A549 (cell line): ENCODE measurements at regions not wholly inside any gene's neighbourhood (a gene's known extent, or its start where the extent isn't known, plus 50 kb on each side); places are given as distances from the start of the nearest gene placed in this dataset.

ENCODE experiments used
- ATAC-seq, 2 experiments: fragments of 200-7000 bp in 1 of 2; fragments of >200 bp in 1 of 2; cut with Nextera tagmentation in 1 of 2; cut with Tn5 transposase in 1 of 2; 3 replicates each; pipeline versions ENCODE4 v1.8.0 to v1.9.1; 2018 to 2020; ENCODE audit warnings: mild to moderate bottlenecking in 1 of 2, moderate library complexity in 1 of 2
- CTCF ChIA-PET: fragments of 300-600 bp; sonication (Branson Sonifier 250); formaldehyde crosslinking; extraction: SDS; loops from one replicate; lab custom pipeline; 2021; ENCODE audit warnings: antibody characterized with exemption, inconsistent platforms; lab: Yijun Ruan, JAX
- POLR2A ChIA-PET: fragments of 350-600 bp; formaldehyde crosslinking; extraction: SDS; loops from one replicate; lab custom pipeline; 2021; ENCODE audit warnings: antibody characterized with exemption, inconsistent platforms; lab: Yijun Ruan, JAX
- DNase-seq, 2 experiments: peaks; one replicate each; pipeline versions ENCODE4 v3.0.0 to v3.0.0-alpha.2; 2011 to 2016; ENCODE audit warnings: low read depth in 1 of 2, low spot score in 1 of 2
- FAIRE-seq: peaks from 2 replicates; lab custom pipeline; 2011; peaks lifted over from hg19 to GRCh38; lab: Jason Lieb, UNC
- H3K27ac ChIP-seq, 2 experiments: fragments of >200 bp; sonication (Bioruptor Twin); formaldehyde crosslinking; 3 replicates each; pipeline ENCODE4 v1.5.1; 2016 to 2017
- H3K4me1 ChIP-seq: fragments of >200 bp; sonication (Bioruptor Twin); formaldehyde crosslinking; 3 replicates; pipeline ENCODE4 v1.6.1; 2016
- H3K4me2 ChIP-seq: fragments of >200 bp; sonication (Bioruptor Twin); formaldehyde crosslinking; 3 replicates; pipeline ENCODE4 v1.6.1; 2016
- H3K4me3 ChIP-seq: fragments of >200 bp; sonication (Bioruptor Twin); formaldehyde crosslinking; 3 replicates; pipeline ENCODE4 v1.5.1; 2016
- H3K9me3 ChIP-seq: fragments of >200 bp; sonication (Bioruptor Twin); formaldehyde crosslinking; 3 replicates; pipeline ENCODE4 v1.6.1; 2016
- BHLHE40 ChIP-seq: IDR thresholded peaks from 2 replicates; pipeline ENCODE4 v1.6.1; 2012; ENCODE audit warnings: low read depth, low read length, inconsistent platforms
- CEBPB ChIP-seq, 2 experiments: fragments of >200 bp in 1 of 2; sonication (Bioruptor Twin) in 1 of 2; formaldehyde crosslinking in 1 of 2; IDR thresholded peaks; 2 replicates each; pipeline ENCODE4 v1.6.1; 2012 to 2016
- EHMT2 ChIP-seq: fragments of 200-600 bp; sonication (generic); IDR thresholded peaks from 2 replicates; pipeline ENCODE4 v1.6.1; 2016; ENCODE audit warnings: antibody characterized with exemption, low read depth, mild to moderate bottlenecking, moderate library complexity
- EP300 ChIP-seq, 2 experiments: fragments of >200 bp; sonication (Bioruptor Twin); formaldehyde crosslinking; IDR thresholded peaks; 2 replicates in 1 of 2; 3 replicates in 1 of 2; pipeline ENCODE4 v1.6.1; 2016 to 2017
- FOSL2 ChIP-seq, 2 experiments: fragments of 450-650 bp in 1 of 2; fragments of >200 bp in 1 of 2; sonication (Bioruptor Twin) in 1 of 2; formaldehyde crosslinking; IDR thresholded peaks; 2 replicates each; pipeline versions ENCODE4 v1.5.0 to v1.6.1; 2016 to 2020; ENCODE audit warnings: mild to moderate bottlenecking in 1 of 2, moderate library complexity in 1 of 2
- FOXS1 ChIP-seq: fragments of 250-450 bp; sonication (Bioruptor Pico); IDR thresholded peaks from 2 replicates; pipeline ENCODE4 v1.5.0; 2020; ENCODE audit warnings: mild to moderate bottlenecking, moderate library complexity
- GATA3 ChIP-seq: IDR thresholded peaks from 2 replicates; pipeline ENCODE4 v1.6.1; 2012; ENCODE audit warnings: borderline replicate concordance
- HOXA7 ChIP-seq: fragments of 250-450 bp; sonication (Bioruptor Pico); IDR thresholded peaks from 2 replicates; pipeline ENCODE4 v1.5.0; 2020; ENCODE audit warnings: mild to moderate bottlenecking, moderate library complexity
- HOXB5 ChIP-seq: fragments of 250-450 bp; sonication (Bioruptor Pico); IDR thresholded peaks from 2 replicates; pipeline ENCODE4 v1.5.0; 2020; ENCODE audit warnings: mild to moderate bottlenecking, moderate library complexity
- JUN ChIP-seq, 2 experiments: fragments of >200 bp; sonication (Bioruptor Twin); formaldehyde crosslinking; IDR thresholded peaks; 2 replicates in 1 of 2; 3 replicates in 1 of 2; pipeline ENCODE4 v1.6.1; 2016 to 2017
- JUNB ChIP-seq: fragments of >200 bp; sonication (Bioruptor Twin); formaldehyde crosslinking; IDR thresholded peaks from 2 replicates; pipeline ENCODE4 v1.6.1; 2016
- KDM1A ChIP-seq: fragments of 200-600 bp; sonication (generic); IDR thresholded peaks from 2 replicates; pipeline ENCODE4 v1.6.1; 2016; ENCODE audit warnings: low read depth, mild to moderate bottlenecking
- KDM5A ChIP-seq: fragments of 200-600 bp; sonication (generic); IDR thresholded peaks from 2 replicates; pipeline ENCODE4 v1.6.1; 2016; ENCODE audit warnings: antibody characterized with exemption, mild to moderate bottlenecking
- MAFK ChIP-seq: fragments of 450-650 bp; IDR thresholded peaks from 2 replicates; pipeline ENCODE4 v1.6.1; 2014; ENCODE audit not compliant: partially characterized antibody
- MYC ChIP-seq: IDR thresholded peaks from 2 replicates; pipeline ENCODE4 v1.6.1; 2012; ENCODE audit warnings: mild to moderate bottlenecking, inconsistent platforms, low read length, improper control_type of control experiment, borderline replicate concordance
- PBX3 ChIP-seq: IDR thresholded peaks from 2 replicates; pipeline ENCODE4 v1.6.1; 2012
- PHF8 ChIP-seq: fragments of 200-600 bp; sonication (generic); IDR thresholded peaks from 2 replicates; pipeline ENCODE4 v1.6.1; 2016; ENCODE audit warnings: low read depth, mild to moderate bottlenecking, antibody characterized with exemption, moderate library complexity, borderline replicate concordance
- POLR2A ChIP-seq: IDR thresholded peaks from 2 replicates; pipeline ENCODE4 v1.6.1; 2012; ENCODE audit warnings: mild to moderate bottlenecking, low read length
- RAD21 ChIP-seq, 2 experiments: fragments of >200 bp in 1 of 2; sonication (Bioruptor Twin) in 1 of 2; formaldehyde crosslinking in 1 of 2; IDR thresholded peaks in 1 of 2; conservative IDR thresholded peaks in 1 of 2; 2 replicates in 1 of 2; 3 replicates in 1 of 2; pipeline ENCODE4 v1.6.1; 2012 to 2018; ENCODE audit warnings: inconsistent platforms in 1 of 2
- REST ChIP-seq: fragments of 200-600 bp; sonication (generic); IDR thresholded peaks from 2 replicates; pipeline ENCODE4 v1.6.1; 2016; ENCODE audit warnings: antibody characterized with exemption, mild to moderate bottlenecking, moderate library complexity
- SREBF2 ChIP-seq: fragments of 450-650 bp; IDR thresholded peaks from 2 replicates; pipeline ENCODE4 v1.6.1; 2014; ENCODE audit warnings: mild to moderate bottlenecking, moderate library complexity
- ZNF302 ChIP-seq: fragments of 250-450 bp; sonication (Bioruptor Pico); IDR thresholded peaks from 2 replicates; pipeline ENCODE4 v1.9.0; 2021; ENCODE audit warnings: inconsistent platforms, mild to moderate bottlenecking, moderate library complexity
- WGBS: methylation state at CpG from one replicate; pipeline ENCODE4 v1.1.6; 2017; ENCODE audit errors: missing lambda C conversion rate; 5-methylcytosine and 5-hydroxymethylcytosine counted together
- TF ChIP-seq, protein P1 (sequence below): fragments of 150-350 bp; IDR thresholded peaks from 2 replicates; pipeline ENCODE4 v1.6.1; 2014; ENCODE audit warnings: low read depth, mild to moderate bottlenecking, low read length
- TF ChIP-seq, protein P2 (sequence below): fragments of 250-450 bp; sonication (Bioruptor Pico); IDR thresholded peaks from 2 replicates; pipeline ENCODE4 v1.5.0; 2020; ENCODE audit warnings: low read depth, mild to moderate bottlenecking, moderate library complexity
- TF ChIP-seq, protein P3 (sequence below): fragments of >200 bp; sonication (Bioruptor Twin); formaldehyde crosslinking; IDR thresholded peaks from 3 replicates; pipeline ENCODE4 v1.5.1; 2016

- H3K9me3 ChIP-seq: no peaks in the 10 kb centered on the region
- WGBS: 72% methylated on average over 5 of the region's 5 CpGs
- peaks cover 23% of the 10 kb centered on the region for H3K4me1 ChIP-seq
- no peak for TF ChIP-seq PBX3
- TF ChIP-seq, all 56 proteins: peak for 0
- Histone ChIP-seq H3K4me2 (no peak overlapping the region), H3K27ac (no peak overlapping the region), H3K4me3 (no peak overlapping the region)
- ATAC-seq: no peak
- ChIA-PET POLR2A (no interaction called here), CTCF (interaction anchor here (1.4 kb wide), 1 partner anchor 11 kb away, joined by 3 read pairs; no protein-coding TSS in a partner anchor)
- no peak for DNase-seq
- FAIRE-seq: no peak
These were observed 178.8 kb upstream of the BMPER start for GRCh38 chr7:33726582-33726981.

- no peaks in the 10 kb centered on the region for H3K9me3 ChIP-seq
- 67% methylated on average over 10 of the region's 11 CpGs for WGBS
- H3K4me3 ChIP-seq: no peak overlapping the region
- FAIRE-seq (no peak), ATAC-seq (no peak), DNase-seq (no peak)
- no peak overlapping the region for H3K27ac ChIP-seq
- no peak overlapping the region for H3K4me2 ChIP-seq
- POLR2A ChIA-PET: no interaction called here
- H3K4me1 ChIP-seq: peaks cover 16% of the 10 kb centered on the region
- CTCF ChIA-PET: interaction anchor here (1.3 to 1.4 kb wide), 2 partner anchors 12 to 206 kb away, joined by 3 read pairs; no protein-coding TSS in a partner anchor
- TF ChIP-seq JUN (IDR thresholded peaks at IDR 0.05): no peak
- TF ChIP-seq ZNF302 (CRISPR knock-in tag): no peak
- no peak for TF ChIP-seq KDM1A
- no peak for TF ChIP-seq REST
- TF ChIP-seq POLR2A: no peak
- no peak for TF ChIP-seq EP300 (IDR thresholded peaks at IDR 0.05)
- TF ChIP-seq JUNB: no peak
- no peak for TF ChIP-seq GATA3
- no peak for TF ChIP-seq MYC
- TF ChIP-seq MAFK: no peak
- no peak for TF ChIP-seq FOSL2 (IDR thresholded peaks at IDR 0.05)
- no peak for TF ChIP-seq FOSL2 (CRISPR knock-in tag; IDR thresholded peaks at IDR 0.05)
- no peak for TF ChIP-seq RAD21 (conservative IDR thresholded peaks at IDR 0.05 in 1 of 2, IDR thresholded peaks at IDR 0.05 in 1 of 2)
- TF ChIP-seq PHF8: no peak
- TF ChIP-seq SREBF2: no peak
- TF ChIP-seq HOXB5: no peak
- TF ChIP-seq BHLHE40: no peak
- no peak for TF ChIP-seq FOXS1 (CRISPR knock-in tag)
These were observed 178.0 kb upstream of the BMPER start for GRCh38 chr7:33727315-33727714.

DNA sequence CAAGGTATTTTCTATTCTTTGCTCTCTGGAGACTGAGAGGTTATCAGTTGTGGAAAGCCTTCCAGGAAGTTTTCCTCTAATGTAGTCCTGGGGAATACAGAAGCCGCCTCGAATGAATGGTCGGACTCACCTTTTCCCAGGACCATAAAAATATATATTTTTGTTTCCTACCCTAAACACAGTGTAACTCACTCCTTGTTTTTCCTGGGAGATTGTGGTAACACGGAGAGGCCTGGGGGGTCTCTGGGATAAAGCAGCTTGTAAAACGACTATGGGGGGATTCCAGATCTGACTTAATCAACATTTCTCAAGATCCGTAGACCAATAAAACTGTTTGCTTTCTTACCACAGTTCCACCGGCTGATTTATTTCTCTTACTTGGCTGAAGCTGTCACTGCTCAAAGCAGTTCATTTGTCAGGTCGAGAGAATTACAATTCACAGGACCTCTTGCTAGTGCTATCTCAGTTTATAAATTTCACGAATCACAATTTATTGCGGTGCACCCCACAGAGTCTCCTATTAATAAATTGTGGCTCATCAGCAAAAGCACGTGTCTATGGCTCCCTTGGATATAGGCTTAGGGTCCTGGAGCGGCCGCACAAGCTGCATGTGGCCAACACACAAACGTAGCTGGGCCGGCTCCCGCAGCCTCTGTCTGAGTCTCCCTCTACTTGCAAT is 176.3 kb upstream of the BMPER start:
- Histone ChIP-seq H3K27ac (no peak overlapping the region), H3K4me2 (no peak overlapping the region), H3K9me3 (no peaks in the 10 kb centered on the region), H3K4me1 (0 out of 3 replicates have a peak, but pooled peaks cover 4% of the 10 kb centered on the region), H3K4me3 (no peak overlapping the region)
- FAIRE-seq (no peak), ATAC-seq (no peak), DNase-seq (no peak)
- POLR2A ChIA-PET: no interaction called here
- 84% methylated on average over 16 of the region's 16 CpGs for WGBS
- CTCF ChIA-PET: interaction anchor here (1.7 kb wide), 1 partner anchor 175 kb away, joined by 4 read pairs; no protein-coding TSS in a partner anchor
- TF ChIP-seq FOSL2 (IDR thresholded peaks at IDR 0.05) (no peak), FOSL2 (CRISPR knock-in tag; IDR thresholded peaks at IDR 0.05) (no peak), GATA3 (no peak), EHMT2 (no peak), KDM5A (no peak), POLR2A (no peak), CEBPB (IDR thresholded peaks at IDR 0.05) (no peak), HOXA7 (CRISPR knock-in tag) (no peak), SREBF2 (no peak)
- TF ChIP-seq, protein P1, sequence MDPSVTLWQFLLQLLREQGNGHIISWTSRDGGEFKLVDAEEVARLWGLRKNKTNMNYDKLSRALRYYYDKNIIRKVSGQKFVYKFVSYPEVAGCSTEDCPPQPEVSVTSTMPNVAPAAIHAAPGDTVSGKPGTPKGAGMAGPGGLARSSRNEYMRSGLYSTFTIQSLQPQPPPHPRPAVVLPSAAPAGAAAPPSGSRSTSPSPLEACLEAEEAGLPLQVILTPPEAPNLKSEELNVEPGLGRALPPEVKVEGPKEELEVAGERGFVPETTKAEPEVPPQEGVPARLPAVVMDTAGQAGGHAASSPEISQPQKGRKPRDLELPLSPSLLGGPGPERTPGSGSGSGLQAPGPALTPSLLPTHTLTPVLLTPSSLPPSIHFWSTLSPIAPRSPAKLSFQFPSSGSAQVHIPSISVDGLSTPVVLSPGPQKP: no peak
- TF ChIP-seq, protein P2, sequence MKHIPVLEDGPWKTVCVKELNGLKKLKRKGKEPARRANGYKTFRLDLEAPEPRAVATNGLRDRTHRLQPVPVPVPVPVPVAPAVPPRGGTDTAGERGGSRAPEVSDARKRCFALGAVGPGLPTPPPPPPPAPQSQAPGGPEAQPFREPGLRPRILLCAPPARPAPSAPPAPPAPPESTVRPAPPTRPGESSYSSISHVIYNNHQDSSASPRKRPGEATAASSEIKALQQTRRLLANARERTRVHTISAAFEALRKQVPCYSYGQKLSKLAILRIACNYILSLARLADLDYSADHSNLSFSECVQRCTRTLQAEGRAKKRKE: no peak
- TF ChIP-seq, protein P3, sequence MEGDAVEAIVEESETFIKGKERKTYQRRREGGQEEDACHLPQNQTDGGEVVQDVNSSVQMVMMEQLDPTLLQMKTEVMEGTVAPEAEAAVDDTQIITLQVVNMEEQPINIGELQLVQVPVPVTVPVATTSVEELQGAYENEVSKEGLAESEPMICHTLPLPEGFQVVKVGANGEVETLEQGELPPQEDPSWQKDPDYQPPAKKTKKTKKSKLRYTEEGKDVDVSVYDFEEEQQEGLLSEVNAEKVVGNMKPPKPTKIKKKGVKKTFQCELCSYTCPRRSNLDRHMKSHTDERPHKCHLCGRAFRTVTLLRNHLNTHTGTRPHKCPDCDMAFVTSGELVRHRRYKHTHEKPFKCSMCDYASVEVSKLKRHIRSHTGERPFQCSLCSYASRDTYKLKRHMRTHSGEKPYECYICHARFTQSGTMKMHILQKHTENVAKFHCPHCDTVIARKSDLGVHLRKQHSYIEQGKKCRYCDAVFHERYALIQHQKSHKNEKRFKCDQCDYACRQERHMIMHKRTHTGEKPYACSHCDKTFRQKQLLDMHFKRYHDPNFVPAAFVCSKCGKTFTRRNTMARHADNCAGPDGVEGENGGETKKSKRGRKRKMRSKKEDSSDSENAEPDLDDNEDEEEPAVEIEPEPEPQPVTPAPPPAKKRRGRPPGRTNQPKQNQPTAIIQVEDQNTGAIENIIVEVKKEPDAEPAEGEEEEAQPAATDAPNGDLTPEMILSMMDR: no peak
